Lower lobe of right lung (tissue), 2 donors: ENCODE measurements at regions not wholly inside any gene's neighbourhood (a gene's known extent, or its start where the extent isn't known, plus 50 kb on each side); places are given as distances from the start of the nearest gene placed in this dataset.

ENCODE experiments used
- ATAC-seq, 2 donors: fragments of 200-7000 bp; cut with Tn5 transposase; one replicate each; pipeline ENCODE4 v1.9.1; 2020 to 2022; ENCODE audit warnings: mild to moderate bottlenecking in 2 of 2, moderate library complexity in 2 of 2
- DNase-seq: peaks from one replicate; pipeline ENCODE4 v3.0.0-alpha.2; 2020
- H3K27ac ChIP-seq: fragments of 200-600 bp; one replicate; pipeline ENCODE4 v1.8.0; 2022
- H3K27me3 ChIP-seq: fragments of 200-600 bp; one replicate; pipeline ENCODE4 v1.8.0; 2022; ENCODE audit warnings: low read depth
- H3K36me3 ChIP-seq: fragments of 200-600 bp; one replicate; pipeline ENCODE4 v1.8.0; 2022; ENCODE audit warnings: mild to moderate bottlenecking
- H3K4me1 ChIP-seq: fragments of 200-600 bp; one replicate; pipeline ENCODE4 v1.8.0; 2022
- H3K4me3 ChIP-seq: fragments of 200-600 bp; one replicate; pipeline ENCODE4 v1.8.0; 2022; ENCODE audit warnings: mild to moderate bottlenecking
- H3K9me3 ChIP-seq: fragments of 200-600 bp; one replicate; pipeline ENCODE4 v1.8.0; 2022
- CTCF ChIP-seq: fragments of 200-600 bp; IDR thresholded peaks from one replicate; pipeline ENCODE4 v1.8.0; 2022; ENCODE audit warnings: antibody characterized with exemption, mild to moderate bottlenecking
- intact Hi-C: fragments of 100-400 bp; cut with DNase I; formaldehyde crosslinking; loops from one replicate; pipeline ENCODE4 v1.11.0; 2022
- donor health status: DM: no; HTN: yes; CAD: no; lungs with severe emphysema.

GRCh38 chr16:5323284-5324141, 225.9 kb upstream of the EEF2KMT start:
- Histone ChIP-seq H3K36me3 (no peaks in the 10 kb centered on the region), H3K27me3 (no peaks in the 10 kb centered on the region), H3K4me1 (no peaks in the 10 kb centered on the region), H3K4me3 (no peak overlapping the region), H3K9me3 (no peaks in the 10 kb centered on the region), H3K27ac (no peak overlapping the region)
- ATAC-seq, result no peak
- TF ChIP-seq CTCF, result no peak
- no peak for DNase-seq
- intact Hi-C loops, result no loop called here

- no peak for TF ChIP-seq CTCF
- ATAC-seq, result no peak
Observed at GRCh38 chr16:5321930-5322329, 224.3 kb upstream of the EEF2KMT start.

GRCh38 chr16:5319799-5320198, 222.2 kb upstream of the EEF2KMT start:
- Histone ChIP-seq H3K4me1 (no peaks in the 10 kb centered on the region), H3K27ac (no peak overlapping the region), H3K9me3 (no peaks in the 10 kb centered on the region), H3K36me3 (no peaks in the 10 kb centered on the region), H3K4me3 (no peak overlapping the region), H3K27me3 (no peaks in the 10 kb centered on the region)
- DNase-seq (no peak), ATAC-seq (no peak)
- intact Hi-C loops, result no loop called here
- TF ChIP-seq CTCF, result no peak

More at GRCh38 chr16:5321930-5322329, 224.3 kb upstream of the EEF2KMT start:
- no peaks in the 10 kb centered on the region for H3K4me1 ChIP-seq
- H3K36me3 ChIP-seq, result no peaks in the 10 kb centered on the region
- H3K4me3 ChIP-seq, result no peak overlapping the region
- DNase-seq, result no peak
- no peaks in the 10 kb centered on the region for H3K9me3 ChIP-seq
- intact Hi-C loops, result no loop called here
- no peak overlapping the region for H3K27ac ChIP-seq
- H3K27me3 ChIP-seq, result no peaks in the 10 kb centered on the region

GRCh38 chr16:5315914-5316313, 218.3 kb upstream of the EEF2KMT start:
- TF ChIP-seq CTCF, result no peak
- Histone ChIP-seq H3K36me3 (no peaks in the 10 kb centered on the region), H3K4me1 (no peaks in the 10 kb centered on the region), H3K9me3 (no peaks in the 10 kb centered on the region), H3K27ac (no peak overlapping the region), H3K27me3 (no peaks in the 10 kb centered on the region), H3K4me3 (no peak overlapping the region)
- intact Hi-C loops, result no loop called here
- ATAC-seq, result no peak
- no peak for DNase-seq

GRCh38 chr16:5314377-5314776, 216.8 kb upstream of the EEF2KMT start:
- H3K4me1 ChIP-seq, result no peaks in the 10 kb centered on the region
- H3K36me3 ChIP-seq, result no peaks in the 10 kb centered on the region
- H3K27ac ChIP-seq, result no peak overlapping the region
- intact Hi-C loops, result no loop called here
- no peak for DNase-seq
- H3K9me3 ChIP-seq, result no peaks in the 10 kb centered on the region
- no peak for TF ChIP-seq CTCF
- no peak for ATAC-seq
- no peak overlapping the region for H3K4me3 ChIP-seq
- H3K27me3 ChIP-seq, result no peaks in the 10 kb centered on the region
